K562 (cell line): ENCODE measurements at regions not wholly inside any gene's neighbourhood (a gene's known extent, or its start where the extent isn't known, plus 50 kb on each side); places are given as distances from the start of the nearest gene placed in this dataset.

Experiments used
- ATF2 ChIP-seq: sonication (generic); formaldehyde crosslinking; IDR thresholded peaks from 2 replicates; pipeline ENCODE4 v1.8.1; 2022; ENCODE audit warnings: missing genetic modification reagents
- CREB1 ChIP-seq, 2 experiments: sonication (generic) in 1 of 2; formaldehyde crosslinking in 1 of 2; IDR thresholded peaks; 2 replicates each; pipeline versions ENCODE4 v1.6.1 to v1.8.0; 2012 to 2022; ENCODE audit warnings: inconsistent platforms in 1 of 2, mild to moderate bottlenecking in 1 of 2, missing genetic modification reagents in 1 of 2, moderate library complexity in 1 of 2
- CSDE1 ChIP-seq, 2 experiments: fragments of 450-650 bp; IDR thresholded peaks; 2 replicates each; pipeline ENCODE4 v1.6.1; 2016; ENCODE audit warnings: mild to moderate bottlenecking in 1 of 2
- CTCF ChIP-seq, 3 experiments: IDR thresholded peaks in 2 of 3; conservative IDR thresholded peaks in 1 of 3; 2 replicates each; pipeline ENCODE4 v1.5.1; 2011 to 2012; ENCODE audit warnings: low read length in 3 of 3, mild to moderate bottlenecking in 3 of 3, control low read depth in 2 of 3, improper control_type of control experiment in 1 of 3, inconsistent platforms in 1 of 3, low read depth in 1 of 3, mixed read lengths in 1 of 3, moderate library complexity in 1 of 3; ENCODE audit not compliant: insufficient read depth in 2 of 3
- E2F4 ChIP-seq: sonication (generic); formaldehyde crosslinking; IDR thresholded peaks from 2 replicates; pipeline ENCODE4 v1.8.0; 2022; ENCODE audit warnings: mild to moderate bottlenecking, low read depth, missing genetic modification reagents
- NONO ChIP-seq, 2 experiments: fragments of 200-400 bp in 1 of 2; fragments of 450-650 bp in 1 of 2; formaldehyde crosslinking in 1 of 2; IDR thresholded peaks; 2 replicates each; pipeline ENCODE4 v1.6.1; 2017; ENCODE audit warnings: low read depth in 2 of 2, mild to moderate bottlenecking in 2 of 2, moderate library complexity in 2 of 2, low read length in 1 of 2
- SAFB2 ChIP-seq: fragments of 200-400 bp; formaldehyde crosslinking; IDR thresholded peaks from 2 replicates; pipeline ENCODE4 v1.6.1; 2018; ENCODE audit warnings: borderline replicate concordance, low read length, low read depth, moderate library complexity; ENCODE audit not compliant: severe bottlenecking
- ZBTB26 ChIP-seq: fragments of 450-650 bp; formaldehyde crosslinking; IDR thresholded peaks from 2 replicates; pipeline ENCODE4 v1.4.0; 2022; ENCODE audit warnings: missing genetic modification characterization
- ZFPM2 ChIP-seq: fragments of 250-450 bp; sonication (Bioruptor Pico); IDR thresholded peaks from 2 replicates; pipeline ENCODE4 v1.5.1; 2022; ENCODE audit warnings: mild to moderate bottlenecking
- ZNF121 ChIP-seq: sonication (generic); formaldehyde crosslinking; conservative IDR thresholded peaks from 2 replicates; pipeline ENCODE4 v1.8.0; 2022; ENCODE audit warnings: missing genetic modification reagents
- TF ChIP-seq, protein P1 (sequence below), 2 experiments: fragments of 450-650 bp; formaldehyde crosslinking in 1 of 2; IDR thresholded peaks; 2 replicates each; pipeline versions ENCODE4 v1.4.0 to v1.6.1; 2014 to 2020; ENCODE audit warnings: mild to moderate bottlenecking in 2 of 2, borderline replicate concordance in 1 of 2, low read depth in 1 of 2

GRCh38 chr2:204203704-204204103, 267.1 kb downstream of the ICOS start:
- no peak for TF ChIP-seq CSDE1 (IDR thresholded peaks at IDR 0.05)
- TF ChIP-seq CREB1 (IDR thresholded peaks at IDR 0.05) = no peak
- no peak for TF ChIP-seq CREB1 (CRISPR knock-in tag; IDR thresholded peaks at IDR 0.05)
- no peak for TF ChIP-seq ZNF121 (CRISPR knock-in tag)
- no peak for TF ChIP-seq NONO (IDR thresholded peaks at IDR 0.05; ENCODE audit: low read depth in 2 of 2, low read length in 1 of 2)
- TF ChIP-seq E2F4 = no peak
- TF ChIP-seq, protein P1, sequence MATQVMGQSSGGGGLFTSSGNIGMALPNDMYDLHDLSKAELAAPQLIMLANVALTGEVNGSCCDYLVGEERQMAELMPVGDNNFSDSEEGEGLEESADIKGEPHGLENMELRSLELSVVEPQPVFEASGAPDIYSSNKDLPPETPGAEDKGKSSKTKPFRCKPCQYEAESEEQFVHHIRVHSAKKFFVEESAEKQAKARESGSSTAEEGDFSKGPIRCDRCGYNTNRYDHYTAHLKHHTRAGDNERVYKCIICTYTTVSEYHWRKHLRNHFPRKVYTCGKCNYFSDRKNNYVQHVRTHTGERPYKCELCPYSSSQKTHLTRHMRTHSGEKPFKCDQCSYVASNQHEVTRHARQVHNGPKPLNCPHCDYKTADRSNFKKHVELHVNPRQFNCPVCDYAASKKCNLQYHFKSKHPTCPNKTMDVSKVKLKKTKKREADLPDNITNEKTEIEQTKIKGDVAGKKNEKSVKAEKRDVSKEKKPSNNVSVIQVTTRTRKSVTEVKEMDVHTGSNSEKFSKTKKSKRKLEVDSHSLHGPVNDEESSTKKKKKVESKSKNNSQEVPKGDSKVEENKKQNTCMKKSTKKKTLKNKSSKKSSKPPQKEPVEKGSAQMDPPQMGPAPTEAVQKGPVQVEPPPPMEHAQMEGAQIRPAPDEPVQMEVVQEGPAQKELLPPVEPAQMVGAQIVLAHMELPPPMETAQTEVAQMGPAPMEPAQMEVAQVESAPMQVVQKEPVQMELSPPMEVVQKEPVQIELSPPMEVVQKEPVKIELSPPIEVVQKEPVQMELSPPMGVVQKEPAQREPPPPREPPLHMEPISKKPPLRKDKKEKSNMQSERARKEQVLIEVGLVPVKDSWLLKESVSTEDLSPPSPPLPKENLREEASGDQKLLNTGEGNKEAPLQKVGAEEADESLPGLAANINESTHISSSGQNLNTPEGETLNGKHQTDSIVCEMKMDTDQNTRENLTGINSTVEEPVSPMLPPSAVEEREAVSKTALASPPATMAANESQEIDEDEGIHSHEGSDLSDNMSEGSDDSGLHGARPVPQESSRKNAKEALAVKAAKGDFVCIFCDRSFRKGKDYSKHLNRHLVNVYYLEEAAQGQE (IDR thresholded peaks at IDR 0.05; ENCODE audit: borderline replicate concordance) = no peak
- TF ChIP-seq, protein P1 (CRISPR knock-in tag; IDR thresholded peaks at IDR 0.05; ENCODE audit: low read depth) = no peak
- no peak for TF ChIP-seq SAFB2
- no peak for TF ChIP-seq ZBTB26 (CRISPR knock-in tag)
- TF ChIP-seq ATF2 (CRISPR knock-in tag) = no peak
- no peak for TF ChIP-seq CTCF (IDR thresholded peaks at IDR 0.05 in 2 of 3, conservative IDR thresholded peaks at IDR 0.05 in 1 of 3; ENCODE audit: insufficient read depth in 2 of 3, low read depth in 1 of 3, low read length in 3 of 3)
- TF ChIP-seq ZFPM2 (CRISPR knock-in tag) = no peak
